A549 (cell line): ENCODE measurements at regions not wholly inside any gene's neighbourhood (a gene's known extent, or its start where the extent isn't known, plus 50 kb on each side); places are given as distances from the start of the nearest gene placed in this dataset.

Experiments used
- ATAC-seq, 2 experiments: fragments of 200-7000 bp in 1 of 2; fragments of >200 bp in 1 of 2; cut with Nextera tagmentation in 1 of 2; cut with Tn5 transposase in 1 of 2; 3 replicates each; pipeline versions ENCODE4 v1.8.0 to v1.9.1; 2018 to 2020; ENCODE audit warnings: mild to moderate bottlenecking in 1 of 2, moderate library complexity in 1 of 2
- CTCF ChIA-PET: fragments of 300-600 bp; sonication (Branson Sonifier 250); formaldehyde crosslinking; extraction: SDS; loops from one replicate; lab custom pipeline; 2021; ENCODE audit warnings: antibody characterized with exemption, inconsistent platforms; lab: Yijun Ruan, JAX
- POLR2A ChIA-PET: fragments of 350-600 bp; formaldehyde crosslinking; extraction: SDS; loops from one replicate; lab custom pipeline; 2021; ENCODE audit warnings: antibody characterized with exemption, inconsistent platforms; lab: Yijun Ruan, JAX
- DNase-seq, 2 experiments: peaks; one replicate each; pipeline versions ENCODE4 v3.0.0 to v3.0.0-alpha.2; 2011 to 2016; ENCODE audit warnings: low read depth in 1 of 2, low spot score in 1 of 2
- FAIRE-seq: peaks from 2 replicates; lab custom pipeline; 2011; peaks lifted over from hg19 to GRCh38; lab: Jason Lieb, UNC
- H3K27ac ChIP-seq, 2 experiments: fragments of >200 bp; sonication (Bioruptor Twin); formaldehyde crosslinking; 3 replicates each; pipeline ENCODE4 v1.5.1; 2016 to 2017
- H3K4me1 ChIP-seq: fragments of >200 bp; sonication (Bioruptor Twin); formaldehyde crosslinking; 3 replicates; pipeline ENCODE4 v1.6.1; 2016
- H3K4me2 ChIP-seq: fragments of >200 bp; sonication (Bioruptor Twin); formaldehyde crosslinking; 3 replicates; pipeline ENCODE4 v1.6.1; 2016
- H3K4me3 ChIP-seq: fragments of >200 bp; sonication (Bioruptor Twin); formaldehyde crosslinking; 3 replicates; pipeline ENCODE4 v1.5.1; 2016
- H3K9me3 ChIP-seq: fragments of >200 bp; sonication (Bioruptor Twin); formaldehyde crosslinking; 3 replicates; pipeline ENCODE4 v1.6.1; 2016
- BCL3 ChIP-seq: fragments of >200 bp; sonication (Bioruptor Twin); formaldehyde crosslinking; IDR thresholded peaks from 3 replicates; pipeline ENCODE4 v1.6.1; 2016
- BHLHE40 ChIP-seq: IDR thresholded peaks from 2 replicates; pipeline ENCODE4 v1.6.1; 2012; ENCODE audit warnings: low read depth, low read length, inconsistent platforms
- CEBPB ChIP-seq, 2 experiments: fragments of >200 bp in 1 of 2; sonication (Bioruptor Twin) in 1 of 2; formaldehyde crosslinking in 1 of 2; IDR thresholded peaks; 2 replicates each; pipeline ENCODE4 v1.6.1; 2012 to 2016
- CHD2 ChIP-seq: fragments of 150-350 bp; IDR thresholded peaks from 2 replicates; pipeline ENCODE4 v1.6.1; 2014; ENCODE audit warnings: low read length; ENCODE audit not compliant: partially characterized antibody
- E2F6 ChIP-seq: IDR thresholded peaks from 2 replicates; pipeline ENCODE4 v1.6.1; 2012; ENCODE audit warnings: low read depth, borderline replicate concordance
- EHF ChIP-seq: fragments of 250-450 bp; sonication (Bioruptor Pico); IDR thresholded peaks from 2 replicates; pipeline ENCODE4 v1.5.0; 2020; ENCODE audit warnings: mild to moderate bottlenecking
- EHMT2 ChIP-seq: fragments of 200-600 bp; sonication (generic); IDR thresholded peaks from 2 replicates; pipeline ENCODE4 v1.6.1; 2016; ENCODE audit warnings: antibody characterized with exemption, low read depth, mild to moderate bottlenecking, moderate library complexity
- ESRRA ChIP-seq: fragments of 150-350 bp; IDR thresholded peaks from 2 replicates; pipeline ENCODE4 v1.6.1; 2014; ENCODE audit warnings: mild to moderate bottlenecking, low read length, borderline replicate concordance
- FOSB ChIP-seq: fragments of 250-450 bp; sonication (Bioruptor Pico); IDR thresholded peaks from 2 replicates; pipeline ENCODE4 v1.5.0; 2020; ENCODE audit warnings: mild to moderate bottlenecking, moderate library complexity
- FOSL2 ChIP-seq, 2 experiments: fragments of 450-650 bp in 1 of 2; fragments of >200 bp in 1 of 2; sonication (Bioruptor Twin) in 1 of 2; formaldehyde crosslinking; IDR thresholded peaks; 2 replicates each; pipeline versions ENCODE4 v1.5.0 to v1.6.1; 2016 to 2020; ENCODE audit warnings: mild to moderate bottlenecking in 1 of 2, moderate library complexity in 1 of 2
- GATA3 ChIP-seq: IDR thresholded peaks from 2 replicates; pipeline ENCODE4 v1.6.1; 2012; ENCODE audit warnings: borderline replicate concordance
- HDAC2 ChIP-seq: fragments of 200-600 bp; sonication (generic); IDR thresholded peaks from 2 replicates; pipeline ENCODE4 v1.6.1; 2016
- HMGXB4 ChIP-seq: fragments of 250-450 bp; sonication (Bioruptor Pico); IDR thresholded peaks from 2 replicates; pipeline ENCODE4 v1.5.0; 2021; ENCODE audit warnings: mild to moderate bottlenecking, moderate library complexity, borderline replicate concordance
- HOXB13 ChIP-seq: fragments of 250-450 bp; sonication (Bioruptor Pico); IDR thresholded peaks from 2 replicates; pipeline ENCODE4 v1.5.0; 2020; ENCODE audit warnings: low read depth, mild to moderate bottlenecking, moderate library complexity
- KDM1A ChIP-seq: fragments of 200-600 bp; sonication (generic); IDR thresholded peaks from 2 replicates; pipeline ENCODE4 v1.6.1; 2016; ENCODE audit warnings: low read depth, mild to moderate bottlenecking
- MAFK ChIP-seq: fragments of 450-650 bp; IDR thresholded peaks from 2 replicates; pipeline ENCODE4 v1.6.1; 2014; ENCODE audit not compliant: partially characterized antibody
- MAX ChIP-seq: IDR thresholded peaks from 2 replicates; pipeline ENCODE4 v1.6.1; 2012
- NFE2L2 ChIP-seq: fragments of 150-350 bp; conservative IDR thresholded peaks from 2 replicates; pipeline ENCODE4 v1.6.1; 2014; ENCODE audit warnings: low read length
- PBX3 ChIP-seq: IDR thresholded peaks from 2 replicates; pipeline ENCODE4 v1.6.1; 2012
- RCOR1 ChIP-seq: fragments of 150-350 bp; IDR thresholded peaks from 2 replicates; pipeline ENCODE4 v1.6.1; 2014; ENCODE audit warnings: antibody characterized with exemption, low read length, low read depth
- RFX5 ChIP-seq: fragments of 450-650 bp; IDR thresholded peaks from 2 replicates; pipeline ENCODE4 v1.7.1; 2014; ENCODE audit warnings: antibody characterized with exemption, mild to moderate bottlenecking, moderate library complexity
- RNF2 ChIP-seq: fragments of 200-600 bp; sonication (generic); IDR thresholded peaks from 2 replicates; pipeline ENCODE4 v1.6.1; 2016; ENCODE audit warnings: low read depth, mild to moderate bottlenecking, antibody characterized with exemption, moderate library complexity, borderline replicate concordance
- SREBF2 ChIP-seq: fragments of 450-650 bp; IDR thresholded peaks from 2 replicates; pipeline ENCODE4 v1.6.1; 2014; ENCODE audit warnings: mild to moderate bottlenecking, moderate library complexity
- TFCP2L1 ChIP-seq: fragments of 250-450 bp; sonication (Bioruptor Pico); IDR thresholded peaks from 2 replicates; pipeline ENCODE4 v1.5.0; 2021; ENCODE audit warnings: mild to moderate bottlenecking
- TP53 ChIP-seq: fragments of 250-450 bp; sonication (Bioruptor Pico); IDR thresholded peaks from 2 replicates; pipeline ENCODE4 v1.5.0; 2021; ENCODE audit warnings: mild to moderate bottlenecking, moderate library complexity
- USF2 ChIP-seq: fragments of 450-650 bp; IDR thresholded peaks from 2 replicates; pipeline ENCODE4 v1.6.1; 2014; ENCODE audit warnings: antibody characterized with exemption
- ZSCAN20 ChIP-seq: fragments of 250-450 bp; sonication (Bioruptor Pico); IDR thresholded peaks from 2 replicates; pipeline ENCODE4 v1.8.0; 2022; ENCODE audit warnings: mild to moderate bottlenecking, moderate library complexity
- WGBS: methylation state at CpG from one replicate; pipeline ENCODE4 v1.1.6; 2017; ENCODE audit errors: missing lambda C conversion rate; 5-methylcytosine and 5-hydroxymethylcytosine counted together
- TF ChIP-seq, protein P1 (sequence below): fragments of 150-350 bp; IDR thresholded peaks from 2 replicates; pipeline ENCODE4 v1.6.1; 2014; ENCODE audit warnings: low read depth, mild to moderate bottlenecking, low read length
- TF ChIP-seq, protein P2 (sequence below): fragments of 250-450 bp; sonication (Bioruptor Pico); IDR thresholded peaks from 2 replicates; pipeline ENCODE4 v1.5.0; 2020; ENCODE audit warnings: low read depth, mild to moderate bottlenecking, moderate library complexity

DNA sequence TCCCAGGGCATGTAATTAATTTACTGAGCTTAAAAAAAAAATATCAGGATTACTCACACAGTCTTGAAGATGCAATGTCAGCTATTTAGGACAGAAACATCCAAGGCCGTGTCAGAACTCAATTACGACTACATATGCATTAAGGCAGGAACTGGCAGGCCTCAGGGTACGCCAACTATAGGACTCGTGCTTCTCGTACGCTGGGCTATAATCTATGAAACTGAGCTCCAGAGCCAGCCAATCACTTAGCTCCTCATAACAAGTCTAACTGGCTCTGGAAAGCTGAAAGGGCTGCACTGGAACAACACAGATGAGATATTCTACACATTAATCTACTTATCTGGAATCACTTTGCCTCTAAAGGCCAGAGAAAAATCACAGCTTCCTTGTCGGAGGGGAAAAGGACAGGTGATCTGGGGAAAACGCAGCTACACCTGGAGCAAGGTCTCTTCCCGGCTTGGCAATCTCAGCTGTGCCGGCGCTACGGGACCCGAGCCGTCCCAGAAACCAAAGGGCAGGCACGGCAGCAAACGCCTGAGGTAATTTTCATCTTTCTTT is 212.0 kb downstream of the DEPDC1B start:
- peak in 1 of 2 experiments; percentile 46 for DNase-seq
- Histone ChIP-seq H3K4me3 (peak overlapping the region; percentile 23), H3K27ac (peak overlapping the region; percentile 79 to 83), H3K4me2 (peak overlapping the region; percentile 61), H3K9me3 (no peaks in the 10 kb centered on the region), H3K4me1 (peaks cover 62% of the 10 kb centered on the region)
- 65% methylated on average over 16 of the region's 16 CpGs for WGBS
- no peak for FAIRE-seq
- TF ChIP-seq, protein P1, sequence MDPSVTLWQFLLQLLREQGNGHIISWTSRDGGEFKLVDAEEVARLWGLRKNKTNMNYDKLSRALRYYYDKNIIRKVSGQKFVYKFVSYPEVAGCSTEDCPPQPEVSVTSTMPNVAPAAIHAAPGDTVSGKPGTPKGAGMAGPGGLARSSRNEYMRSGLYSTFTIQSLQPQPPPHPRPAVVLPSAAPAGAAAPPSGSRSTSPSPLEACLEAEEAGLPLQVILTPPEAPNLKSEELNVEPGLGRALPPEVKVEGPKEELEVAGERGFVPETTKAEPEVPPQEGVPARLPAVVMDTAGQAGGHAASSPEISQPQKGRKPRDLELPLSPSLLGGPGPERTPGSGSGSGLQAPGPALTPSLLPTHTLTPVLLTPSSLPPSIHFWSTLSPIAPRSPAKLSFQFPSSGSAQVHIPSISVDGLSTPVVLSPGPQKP = no peak
- TF ChIP-seq FOSL2 (IDR thresholded peaks at IDR 0.05) = no peak
- 0 out of 2 replicates have a peak, but pooled peaks have one; percentile 19 for TF ChIP-seq FOSL2 (CRISPR knock-in tag; IDR thresholded peaks at IDR 0.05)
- no peak for TF ChIP-seq CHD2
- peak; percentile 98 for TF ChIP-seq MAFK
- no peak for TF ChIP-seq HMGXB4 (CRISPR knock-in tag)
- no peak for TF ChIP-seq RCOR1
- CTCF ChIA-PET = interaction anchor here (0.5 kb wide), 1 partner anchor 32 kb away, joined by 3 read pairs; no protein-coding TSS in a partner anchor
- ATAC-seq = peak; percentile 51 to 72; a peak in 4 of 6 replicates
- POLR2A ChIA-PET = interaction anchor here (0.9 to 1.0 kb wide), 3 partner anchors 9 to 103 kb away, joined by 3 to 5 read pairs (median 4); no protein-coding TSS in a partner anchor

DNA sequence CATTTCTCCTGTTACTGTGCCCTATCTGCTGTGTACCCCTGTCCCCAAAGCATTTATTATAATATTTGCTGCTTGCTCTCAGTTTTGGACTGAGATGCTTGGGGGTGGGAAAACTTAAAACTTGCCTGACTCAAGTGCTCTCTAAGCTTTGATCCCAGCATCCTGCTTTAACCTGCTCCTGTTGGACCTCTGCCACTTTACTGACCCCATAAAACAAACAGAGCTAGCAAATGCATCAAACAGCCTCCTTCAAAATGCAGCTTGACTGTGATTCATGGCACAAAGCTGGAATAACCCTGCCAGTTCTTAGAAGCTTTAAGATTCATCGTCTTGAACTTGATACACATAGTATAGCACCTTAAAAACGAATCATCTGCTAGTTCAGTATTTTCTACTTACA is 212.5 kb downstream of the DEPDC1B start:
- ChIA-PET POLR2A (interaction anchor here (0.9 to 1.0 kb wide), 3 partner anchors 8 to 103 kb away, joined by 3 to 5 read pairs (median 4); no protein-coding TSS in a partner anchor), CTCF (interaction anchor here (0.5 kb wide), 1 partner anchor 33 kb away, joined by 3 read pairs; no protein-coding TSS in a partner anchor)
- Histone ChIP-seq H3K4me3 (peak overlapping the region; percentile 23; the same call in 2 of the 3 replicates), H3K4me1 (peaks cover 62% of the 10 kb centered on the region), H3K4me2 (peak overlapping the region; percentile 61), H3K27ac (peak overlapping the region; percentile 79 to 83), H3K9me3 (no peaks in the 10 kb centered on the region)
- 7% methylated on average over 2 of the region's 2 CpGs for WGBS
- DNase-seq = peak in 1 of 2 experiments; percentile 75
- FAIRE-seq = no peak
- ATAC-seq = peak; percentile 65 to 83; a peak in 5 of 6 replicates
- TF ChIP-seq E2F6 (no peak), RFX5 (no peak), FOSB (CRISPR knock-in tag) (no peak), MAX (no peak), FOSL2 (IDR thresholded peaks at IDR 0.05) (no peak), FOSL2 (CRISPR knock-in tag; IDR thresholded peaks at IDR 0.05) (no peak; the same call in 1 of the 2 replicates), BCL3 (no peak), NFE2L2 (no peak), SREBF2 (no peak), CEBPB (IDR thresholded peaks at IDR 0.05) (no peak), USF2 (no peak), CHD2 (no peak), HOXB13 (CRISPR knock-in tag) (no peak), BHLHE40 (no peak), ZSCAN20 (CRISPR knock-in tag) (no peak), TFCP2L1 (CRISPR knock-in tag) (no peak), HDAC2 (no peak), PBX3 (no peak), ESRRA (no peak), TP53 (no peak), EHMT2 (no peak), GATA3 (peak; percentile 75; the same call in 1 of the 2 replicates), EHF (CRISPR knock-in tag) (no peak), KDM1A (no peak), RNF2 (no peak)
- TF ChIP-seq, protein P2, sequence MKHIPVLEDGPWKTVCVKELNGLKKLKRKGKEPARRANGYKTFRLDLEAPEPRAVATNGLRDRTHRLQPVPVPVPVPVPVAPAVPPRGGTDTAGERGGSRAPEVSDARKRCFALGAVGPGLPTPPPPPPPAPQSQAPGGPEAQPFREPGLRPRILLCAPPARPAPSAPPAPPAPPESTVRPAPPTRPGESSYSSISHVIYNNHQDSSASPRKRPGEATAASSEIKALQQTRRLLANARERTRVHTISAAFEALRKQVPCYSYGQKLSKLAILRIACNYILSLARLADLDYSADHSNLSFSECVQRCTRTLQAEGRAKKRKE (CRISPR knock-in tag) = no peak
